ENCODE measurements at regions not wholly inside any gene's neighbourhood (a gene's known extent, or its start where the extent isn't known, plus 50 kb on each side); places are given as distances from the start of the nearest gene placed in this dataset.

GRCh38 chr16:74080311-74080710, 216.3 kb upstream of the PSMD7 start:
- Histone ChIP-seq H3K4me3 (ENCODE audit: insufficient read depth, low read depth, low read length) (no peak overlapping the region), H3K4me2 (ENCODE audit: low read depth, low read length) (no peak overlapping the region), H3K36me3 (ENCODE audit: control insufficient read depth, insufficient read depth, low read length) (no peaks in the 10 kb centered on the region), H2AFZ (replicated peaks; ENCODE audit: low read length, poor library complexity) (no peak overlapping the region), H3K9me1 (ENCODE audit: insufficient read depth, low read length) (no peaks in the 10 kb centered on the region), H4K5ac (ENCODE audit: low read depth, low read length) (no peak overlapping the region), H3K9ac (ENCODE audit: low read depth, low read length) (no peak overlapping the region), H4K8ac (ENCODE audit: low read depth in 2 of 2, low read length in 2 of 2) (no peak overlapping the region), H3K23ac (ENCODE audit: low read depth, low read length) (no peak overlapping the region), H3K14ac (replicated peaks; ENCODE audit: low read depth, low read length) (no peak overlapping the region), H3K4me1 (ENCODE audit: control insufficient read depth, insufficient read depth, low read length) (no peaks in the 10 kb centered on the region), H3K18ac (ENCODE audit: low read depth, low read length) (no peak overlapping the region), H4K91ac (ENCODE audit: insufficient read depth, low read depth, low read length) (no peak overlapping the region), H3K9me3 (ENCODE audit: control insufficient read depth, insufficient read depth, low read length) (no peaks in the 10 kb centered on the region; the same call in 1 of the 2 replicates), H3K27ac (ENCODE audit: insufficient read depth, low read length) (no peak overlapping the region), H2BK120ac (ENCODE audit: low read depth, low read length) (no peak overlapping the region), H2BK20ac (ENCODE audit: low read depth, low read length) (no peak overlapping the region), H3K4ac (ENCODE audit: low read depth, low read length) (no peak overlapping the region), H3K27me3 (ENCODE audit: control insufficient read depth, insufficient read depth, low read length) (no peaks in the 10 kb centered on the region), H2BK15ac (ENCODE audit: low read depth, low read length) (no peak overlapping the region), H2AK5ac (ENCODE audit: low read depth, low read length) (no peak overlapping the region), H2AK9ac (replicated peaks; ENCODE audit: low read depth, low read length, poor library complexity) (no peak overlapping the region), H3K56ac (ENCODE audit: extremely low read depth, insufficient read depth, low read length) (no peak overlapping the region), H2BK5ac (ENCODE audit: low read depth, low read length, poor library complexity, severe bottlenecking) (no peak overlapping the region), H3K79me1 (ENCODE audit: low read depth in 1 of 2, low read length in 2 of 2) (no peaks in the 10 kb centered on the region), H4K20me1 (ENCODE audit: insufficient read depth, low read length) (no peaks in the 10 kb centered on the region)
- ChIA-PET POLR2A (ENCODE audit: unreplicated experiment) (no interaction called here), CTCF (no interaction called here)
- dilution Hi-C loops (cut with HindIII; ENCODE audit: low sequenced_read_pairs, unreplicated experiment) (no loop called here), intact Hi-C loops (cut with micrococcal nuclease) (no loop called here), in situ Hi-C loops (cut with MboI; ENCODE audit: low sequenced_read_pairs) (no loop called here)
- no CpG with 5 or more reads among the region's 8 CpGs for WGBS, 2 experiments (ENCODE audit: extremely low coverage in 2 of 2, insufficient read length in 1 of 2)
- ATAC-seq (ENCODE audit: low read depth) = no peak
- DNase-seq = no peak
- no peak for TF ChIP-seq CEBPB (IDR thresholded peaks at IDR 0.05; ENCODE audit: low read depth, low read length)
- TF ChIP-seq MXI1 (IDR thresholded peaks at IDR 0.05; ENCODE audit: borderline replicate concordance, low read depth, low read length) = no peak
- no peak for TF ChIP-seq CTCF (conservative IDR thresholded peaks at IDR 0.05; ENCODE audit: low read depth, low read length)
- TF ChIP-seq RAD21 (IDR thresholded peaks at IDR 0.05; ENCODE audit: low read length) = no peak
- TF ChIP-seq USF2 (IDR thresholded peaks at IDR 0.05; ENCODE audit: low read depth, low read length) = no peak
- no peak for TF ChIP-seq NFE2L2 (IDR thresholded peaks at IDR 0.05; ENCODE audit: low read depth, low read length)
- TF ChIP-seq MAZ (IDR thresholded peaks at IDR 0.05; ENCODE audit: borderline replicate concordance, low read depth, low read length) = no peak
- TF ChIP-seq SMC3 (IDR thresholded peaks at IDR 0.05; ENCODE audit: low read depth, low read length) = no peak
- TF ChIP-seq RCOR1 (IDR thresholded peaks at IDR 0.05; ENCODE audit: insufficient replicate concordance, low read length) = no peak
- TF ChIP-seq RFX5 (IDR thresholded peaks at IDR 0.05; ENCODE audit: low read depth, low read length) = no peak
- no peak for TF ChIP-seq BHLHE40 (IDR thresholded peaks at IDR 0.05; ENCODE audit: low read depth, low read length)
- no peak for TF ChIP-seq MAFK (IDR thresholded peaks at IDR 0.05; ENCODE audit: low read depth, low read length)
- no TSS peak for BruUV-seq (replicated peaks)
